Activated T-cell treated with anti-CD3 and anti-CD28 coated beads, Interleukin-2, amount 50 U/mL, for 72 hours (primary cell): ENCODE measurements at regions not wholly inside any gene's neighbourhood (a gene's known extent, or its start where the extent isn't known, plus 50 kb on each side); places are given as distances from the start of the nearest gene placed in this dataset.

Source experiments
- ATAC-seq, 2 donors: fragments of 150-1000 bp; cut with Tn5 transposase; replicated peaks in 1 of 2; 2 replicates each; pipeline ENCODE4 v1.10.0; 2021; ENCODE audit warnings: moderate library complexity in 2 of 2, mild to moderate bottlenecking in 1 of 2
- DNase-seq, 2 donors: peaks; one replicate each; pipeline ENCODE4 v3.0.0; 2021 to 2022; ENCODE audit warnings: mixed read lengths in 1 of 2
- H3K27ac Mint-ChIP-seq: one replicate; pipeline ENCODE4 v1.8.0; 2022; ENCODE audit warnings: mild to moderate bottlenecking, moderate library complexity, mixed read lengths
- H3K27me3 Mint-ChIP-seq: one replicate; pipeline ENCODE4 v1.8.0; 2022; ENCODE audit warnings: low read depth, mixed read lengths
- H3K36me3 Mint-ChIP-seq, 2 donors: one replicate each; pipeline ENCODE4 v1.8.0; 2022; ENCODE audit warnings: mixed read lengths in 2 of 2, mild to moderate bottlenecking in 1 of 2; ENCODE audit not compliant: insufficient read depth in 2 of 2
- H3K4me1 Mint-ChIP-seq: one replicate; pipeline ENCODE4 v1.8.0; 2022; ENCODE audit warnings: low read depth, mixed read lengths
- H3K4me3 Mint-ChIP-seq, 2 donors: one replicate each; pipeline ENCODE4 v1.8.0; 2022; ENCODE audit warnings: mild to moderate bottlenecking in 2 of 2, mixed read lengths in 2 of 2, moderate library complexity in 2 of 2
- H3K9me3 Mint-ChIP-seq, 2 donors: one replicate each; pipeline ENCODE4 v1.8.0; 2022; ENCODE audit warnings: mixed read lengths in 2 of 2

- no peak overlapping the region for H3K27ac Mint-ChIP-seq
- no peaks in the 10 kb centered on the region for H3K4me1 Mint-ChIP-seq
- no peaks in the 10 kb centered on the region for H3K36me3 Mint-ChIP-seq
- no peaks in the 10 kb centered on the region for H3K27me3 Mint-ChIP-seq
- DNase-seq, result no peak
- ATAC-seq, result no peak
- peaks cover 15 to 19% of the 10 kb centered on the region in 2 donors for H3K9me3 Mint-ChIP-seq
- no peak overlapping the region for H3K4me3 Mint-ChIP-seq
Observed at GRCh38 chr12:43090981-43091380, 461.0 kb downstream of the ADAMTS20 start.

DNA sequence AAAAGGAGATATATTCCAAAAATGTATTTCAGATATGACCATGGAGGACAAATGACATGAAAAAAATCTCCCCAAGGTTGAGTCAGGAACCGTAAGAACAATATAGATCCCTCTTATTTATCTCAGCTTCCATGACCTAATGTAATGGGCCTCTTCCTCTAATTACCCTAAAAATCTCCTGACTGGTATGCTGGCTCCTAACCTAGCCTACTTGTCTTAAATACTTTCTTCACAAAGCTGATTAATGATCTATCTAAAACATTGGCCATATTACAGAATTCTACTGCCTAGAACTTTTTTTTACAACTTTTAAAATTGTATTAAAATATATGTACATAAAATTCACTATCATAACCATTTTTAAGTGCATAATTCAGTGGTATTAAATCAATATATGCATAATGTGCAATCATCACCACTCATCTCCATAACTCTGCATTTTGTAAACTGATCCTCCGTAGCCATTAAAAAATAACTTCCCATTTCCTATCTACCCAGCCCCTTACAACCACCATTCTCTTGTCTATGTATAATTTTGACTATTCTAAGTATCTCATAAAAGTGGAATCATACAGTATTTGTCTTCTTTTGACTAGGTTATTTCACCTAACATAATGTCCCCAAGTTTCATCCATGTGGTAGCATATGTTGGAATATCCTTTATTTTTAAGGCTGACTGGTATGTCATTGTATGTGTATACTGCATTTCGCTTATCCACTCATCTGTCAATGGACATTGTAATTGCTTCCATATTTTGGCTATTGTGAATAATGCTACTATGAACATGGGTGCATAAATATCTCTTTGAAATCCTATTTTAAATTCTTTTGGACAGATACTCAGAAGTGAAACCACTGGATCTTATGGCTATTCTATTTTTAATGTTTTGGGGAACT is 464.6 kb downstream of the ADAMTS20 start:
- peaks cover 19 to 24% of the 10 kb centered on the region in 2 donors for H3K9me3 Mint-ChIP-seq
- no peak overlapping the region for H3K4me3 Mint-ChIP-seq
- no peak for DNase-seq
- H3K27me3 Mint-ChIP-seq, result no peaks in the 10 kb centered on the region
- H3K27ac Mint-ChIP-seq, result no peak overlapping the region
- no peak for ATAC-seq
- H3K4me1 Mint-ChIP-seq, result no peaks in the 10 kb centered on the region
- peaks cover 0 to 3% of the 10 kb centered on the region in 2 donors for H3K36me3 Mint-ChIP-seq

DNA sequence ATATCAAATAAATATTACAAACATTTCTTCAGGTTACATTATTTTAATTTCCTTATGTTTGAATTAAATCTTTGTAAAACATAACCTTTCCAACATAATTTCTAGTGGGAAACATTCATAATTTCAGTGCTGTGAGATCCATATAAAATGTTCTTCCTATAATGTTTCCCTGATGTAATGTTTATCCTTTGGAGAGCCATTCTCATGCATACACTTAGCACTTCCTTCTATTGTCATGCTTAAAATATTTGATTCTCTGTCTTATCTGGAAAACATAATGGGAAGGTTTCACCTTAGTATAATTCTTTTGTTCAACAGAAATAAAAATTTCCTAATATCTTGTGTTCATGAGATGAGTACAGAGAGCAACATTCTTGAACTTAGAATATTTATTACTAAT is 472.5 kb downstream of the ADAMTS20 start:
- no peak for ATAC-seq
- Mint-ChIP-seq H3K4me1 (no peaks in the 10 kb centered on the region), H3K27me3 (no peaks in the 10 kb centered on the region), H3K36me3 (peaks cover 0 to 3% of the 10 kb centered on the region in 2 donors), H3K4me3 (no peak overlapping the region), H3K27ac (no peak overlapping the region), H3K9me3 (peaks cover 6 to 9% of the 10 kb centered on the region in 2 donors)
- DNase-seq, result no peak

DNA sequence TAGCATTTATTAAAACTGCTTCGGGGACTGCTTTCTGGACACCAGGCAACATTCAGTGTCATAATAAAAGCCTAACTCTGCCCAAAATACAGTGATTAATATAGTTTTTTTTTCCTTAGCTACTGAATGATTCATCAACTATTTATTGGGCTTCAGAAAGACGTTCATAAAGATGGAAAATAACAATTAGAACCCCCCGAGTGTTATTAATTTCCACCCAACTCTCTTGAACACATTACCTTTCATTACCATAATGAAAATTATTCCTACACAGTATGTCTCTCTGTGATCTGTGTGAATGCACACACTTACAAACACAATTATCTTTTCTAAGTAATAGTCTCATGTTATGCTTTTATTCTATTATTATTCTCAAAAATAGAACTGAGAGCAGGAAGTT is 473.0 kb downstream of the ADAMTS20 start:
- Mint-ChIP-seq H3K27me3 (no peaks in the 10 kb centered on the region), H3K27ac (no peak overlapping the region), H3K4me3 (no peak overlapping the region), H3K36me3 (no peaks in the 10 kb centered on the region), H3K4me1 (no peaks in the 10 kb centered on the region), H3K9me3 (peaks cover 2 to 6% of the 10 kb centered on the region in 2 donors)
- DNase-seq (no peak), ATAC-seq (no peak)

GRCh38 chr12:43072431-43072830 is 479.6 kb downstream of the ADAMTS20 start:
- no peaks in the 10 kb centered on the region for H3K27me3 Mint-ChIP-seq
- no peak overlapping the region for H3K4me3 Mint-ChIP-seq
- H3K36me3 Mint-ChIP-seq, result no peaks in the 10 kb centered on the region
- H3K4me1 Mint-ChIP-seq, result no peaks in the 10 kb centered on the region
- H3K27ac Mint-ChIP-seq, result no peak overlapping the region
- DNase-seq, result no peak
- ATAC-seq, result no peak
- peaks cover 1 to 4% of the 10 kb centered on the region in 2 donors for H3K9me3 Mint-ChIP-seq

DNA sequence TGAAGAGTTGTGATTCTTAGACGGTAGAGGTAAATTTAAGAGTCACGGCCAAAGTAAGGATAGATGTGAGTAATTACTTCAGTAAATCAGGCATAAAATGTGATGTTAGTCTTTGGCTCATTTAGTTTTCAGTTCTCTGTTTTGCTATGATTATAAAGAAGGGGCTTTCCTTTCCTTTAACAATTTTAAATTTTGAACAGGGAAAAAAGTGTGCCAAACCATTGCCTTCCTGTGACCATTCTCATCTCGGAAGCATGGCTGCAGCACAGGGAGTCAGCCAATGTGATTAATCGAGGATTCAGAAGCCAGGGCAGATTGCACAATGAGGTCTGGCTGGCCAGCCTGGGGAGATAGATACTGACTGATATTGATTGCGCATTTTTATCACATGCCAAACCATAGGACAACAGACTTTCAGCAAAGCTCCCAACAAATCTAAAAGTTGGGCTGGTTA is 480.2 kb upstream of the PRICKLE1 start:
- DNase-seq (no peak), ATAC-seq (no peak)
- H3K27ac Mint-ChIP-seq, result no peak overlapping the region
- H3K36me3 Mint-ChIP-seq, result no peaks in the 10 kb centered on the region
- H3K4me3 Mint-ChIP-seq, result no peak overlapping the region
- H3K27me3 Mint-ChIP-seq, result no peaks in the 10 kb centered on the region
- peaks cover 1 to 4% of the 10 kb centered on the region in 2 donors for H3K9me3 Mint-ChIP-seq
- H3K4me1 Mint-ChIP-seq, result no peaks in the 10 kb centered on the region

DNA sequence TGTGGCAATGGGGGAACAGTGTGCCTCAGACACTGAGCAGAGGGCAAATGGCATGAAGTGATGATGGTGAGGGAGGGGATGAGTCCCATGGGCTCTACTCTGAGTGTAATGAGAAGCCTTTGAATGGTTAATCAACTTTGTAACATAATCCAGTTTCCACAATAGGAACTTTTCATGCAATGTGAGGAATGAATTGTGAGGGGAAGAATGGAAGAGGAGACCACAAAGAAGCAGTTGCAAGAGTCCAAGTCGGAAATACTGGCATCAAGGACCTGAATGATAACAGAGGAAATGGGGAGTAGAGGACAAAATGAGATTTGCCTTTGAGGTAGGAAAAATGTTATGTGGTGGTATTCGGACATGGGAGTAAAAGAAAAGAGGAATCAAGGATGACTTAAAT is 476.9 kb upstream of the PRICKLE1 start:
- no peak overlapping the region for H3K27ac Mint-ChIP-seq

GRCh38 chr12:43063650-43064049 is 474.1 kb upstream of the PRICKLE1 start:
- Mint-ChIP-seq H3K9me3 (peaks cover 2% of the 10 kb centered on the region in 2 donors), H3K27ac (no peak overlapping the region), H3K36me3 (no peaks in the 10 kb centered on the region), H3K27me3 (no peaks in the 10 kb centered on the region), H3K4me1 (no peaks in the 10 kb centered on the region), H3K4me3 (no peak overlapping the region)
- ATAC-seq (no peak), DNase-seq (no peak)

More for the DNA sequence above, 476.9 kb upstream of the PRICKLE1 start:
- H3K36me3 Mint-ChIP-seq, result no peaks in the 10 kb centered on the region
- no peaks in the 10 kb centered on the region for H3K27me3 Mint-ChIP-seq
- no peak for ATAC-seq
- no peak overlapping the region for H3K4me3 Mint-ChIP-seq
- H3K4me1 Mint-ChIP-seq, result no peaks in the 10 kb centered on the region
- no peak for DNase-seq
- H3K9me3 Mint-ChIP-seq, result peaks cover 2% of the 10 kb centered on the region in 2 donors

DNA sequence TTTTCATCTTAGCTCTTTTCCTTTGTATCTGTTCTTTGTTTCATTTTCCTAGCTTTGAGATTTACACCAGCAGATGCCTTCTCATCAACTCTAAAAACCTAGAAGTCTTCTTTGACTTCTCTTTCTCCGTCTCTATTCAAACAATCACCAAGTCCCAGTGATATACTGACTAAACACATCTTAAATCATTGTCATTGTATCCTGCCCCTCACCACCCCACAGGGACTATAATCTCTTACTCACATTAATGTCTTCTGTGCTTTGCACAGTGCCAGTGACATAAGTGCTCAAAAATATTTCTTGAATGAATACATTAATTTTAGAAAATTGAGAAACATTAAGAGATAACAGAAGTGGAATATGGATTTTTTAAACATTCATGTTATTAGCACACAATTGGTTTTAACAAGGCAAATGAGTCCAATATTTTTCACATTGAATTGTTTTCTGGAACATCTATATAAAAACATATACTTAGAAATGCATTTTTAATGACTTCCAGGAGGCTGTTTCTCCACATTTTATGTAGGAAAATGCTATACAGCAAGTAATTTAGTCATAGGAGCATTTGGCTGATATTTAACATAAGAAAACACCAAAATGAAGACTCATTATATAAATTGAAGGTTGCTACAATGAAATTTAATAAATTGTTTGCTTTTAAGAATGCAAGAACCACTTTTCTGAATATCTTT is 472.8 kb upstream of the PRICKLE1 start:
- no peak overlapping the region for H3K4me3 Mint-ChIP-seq

DNA sequence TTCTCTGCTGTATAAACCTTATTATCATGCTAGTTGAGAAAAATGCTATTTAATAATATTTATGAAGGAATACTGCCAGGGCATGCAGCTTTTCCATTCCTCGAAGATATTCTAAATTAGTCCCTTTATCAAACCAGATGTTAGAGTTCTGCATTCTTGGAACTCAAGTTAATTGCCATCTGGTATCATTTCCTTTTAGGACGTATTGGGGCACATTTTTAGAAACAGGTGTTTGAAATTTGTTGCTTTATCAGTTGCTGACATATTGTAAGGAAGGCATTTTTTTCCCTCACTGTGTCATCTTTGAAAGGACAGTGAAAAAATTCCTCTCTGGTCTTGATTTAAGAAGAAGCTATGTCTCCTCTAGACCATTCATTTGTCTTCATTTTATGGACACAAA is 471.2 kb upstream of the PRICKLE1 start:
- H3K36me3 Mint-ChIP-seq, result no peaks in the 10 kb centered on the region
- H3K4me1 Mint-ChIP-seq, result no peaks in the 10 kb centered on the region
- ATAC-seq (no peak), DNase-seq (no peak)
- no peak overlapping the region for H3K27ac Mint-ChIP-seq
- peaks cover 0 to 2% of the 10 kb centered on the region in 2 donors for H3K9me3 Mint-ChIP-seq
- no peak overlapping the region for H3K4me3 Mint-ChIP-seq
- no peaks in the 10 kb centered on the region for H3K27me3 Mint-ChIP-seq

More for the DNA sequence above, 472.8 kb upstream of the PRICKLE1 start:
- Mint-ChIP-seq H3K9me3 (peaks cover 2% of the 10 kb centered on the region in 2 donors), H3K36me3 (no peaks in the 10 kb centered on the region), H3K4me1 (no peaks in the 10 kb centered on the region), H3K27me3 (no peaks in the 10 kb centered on the region), H3K27ac (no peak overlapping the region)
- DNase-seq (no peak), ATAC-seq (no peak)

DNA sequence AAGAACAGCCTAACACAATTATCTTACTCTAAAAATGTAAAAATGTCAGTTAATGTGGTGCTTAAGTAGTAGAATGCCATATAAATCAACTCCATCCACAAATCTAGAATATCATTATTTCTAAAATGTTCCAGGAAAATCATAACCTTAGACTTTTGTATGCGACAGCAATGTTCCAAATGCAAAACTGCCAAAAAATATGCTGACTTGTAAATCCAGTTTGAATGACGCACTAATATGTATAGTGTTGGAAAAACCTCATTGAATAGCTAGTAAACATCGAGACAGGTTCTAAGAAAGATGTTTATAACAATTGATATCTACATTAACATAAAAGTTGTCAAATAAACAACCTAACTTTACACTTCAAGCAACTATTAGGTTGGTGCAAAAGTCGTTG is 469.1 kb upstream of the PRICKLE1 start:
- no peak overlapping the region for H3K27ac Mint-ChIP-seq
- peaks cover 2 to 8% of the 10 kb centered on the region in 2 donors for H3K9me3 Mint-ChIP-seq
- no peak for DNase-seq
- no peak overlapping the region for H3K4me3 Mint-ChIP-seq
- ATAC-seq, result no peak
- H3K4me1 Mint-ChIP-seq, result no peaks in the 10 kb centered on the region
- no peaks in the 10 kb centered on the region for H3K27me3 Mint-ChIP-seq
- H3K36me3 Mint-ChIP-seq, result peaks cover 0 to 2% of the 10 kb centered on the region in 2 donors

DNA sequence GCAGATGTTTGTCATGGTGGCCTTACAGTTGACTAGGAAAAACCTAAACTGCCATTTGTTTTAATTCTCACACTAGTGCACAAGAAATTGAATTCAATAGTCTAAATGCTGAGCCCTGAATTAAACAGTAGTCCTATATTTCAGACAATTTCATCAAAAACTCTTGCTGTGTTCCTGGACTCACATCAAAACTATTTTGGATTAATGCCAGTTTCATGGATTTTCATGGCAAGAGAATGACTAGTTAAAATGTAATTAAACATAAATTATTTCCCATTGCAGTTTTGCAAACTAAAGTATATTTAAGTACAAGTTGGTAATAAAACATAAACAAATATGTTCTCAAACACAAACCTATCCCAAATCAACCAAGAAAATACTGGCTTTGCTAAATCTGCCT is 468.0 kb upstream of the PRICKLE1 start:
- Mint-ChIP-seq H3K4me3 (no peak overlapping the region), H3K27ac (no peak overlapping the region), H3K36me3 (peaks cover 0 to 2% of the 10 kb centered on the region in 2 donors), H3K4me1 (no peaks in the 10 kb centered on the region), H3K27me3 (no peaks in the 10 kb centered on the region), H3K9me3 (peaks cover 2 to 8% of the 10 kb centered on the region in 2 donors)
- DNase-seq (no peak), ATAC-seq (no peak)

DNA sequence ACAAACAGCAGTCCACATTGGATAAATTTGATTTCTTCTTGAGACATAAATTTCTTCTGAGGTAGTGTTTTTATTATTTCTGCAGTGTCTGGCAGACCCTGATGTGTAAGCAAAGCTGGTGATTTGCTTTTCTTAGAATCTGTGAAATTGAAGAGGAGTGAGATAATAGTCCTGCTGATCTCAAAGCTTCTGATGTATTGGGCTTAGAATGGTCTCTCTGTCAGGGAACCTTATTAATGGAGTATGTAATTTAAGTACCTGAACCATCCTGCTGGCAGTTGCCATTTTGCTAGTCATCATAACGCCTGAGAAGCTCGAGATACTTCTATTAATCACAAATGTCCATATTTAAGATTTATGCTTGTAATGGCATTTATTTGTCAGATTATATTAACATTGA is 464.5 kb upstream of the PRICKLE1 start:
- H3K36me3 Mint-ChIP-seq, result peaks cover 0 to 2% of the 10 kb centered on the region in 2 donors
- ATAC-seq (no peak), DNase-seq (no peak)
- no peak overlapping the region for H3K27ac Mint-ChIP-seq
- H3K4me1 Mint-ChIP-seq, result no peaks in the 10 kb centered on the region
- H3K9me3 Mint-ChIP-seq, result peaks cover 2 to 6% of the 10 kb centered on the region in 2 donors
- no peaks in the 10 kb centered on the region for H3K27me3 Mint-ChIP-seq
- no peak overlapping the region for H3K4me3 Mint-ChIP-seq
